ENCODE measurements at regions not wholly inside any gene's neighbourhood (a gene's known extent, or its start where the extent isn't known, plus 50 kb on each side); places are given as distances from the start of the nearest gene placed in this dataset.

- 2% methylated on average over 7 of the region's 7 CpGs for WGBS (ENCODE audit: insufficient coverage, low coverage, missing lambda C conversion rate)
- POLR2A ChIA-PET, result no interaction called here
Measured at GRCh38 chr12:77760271-77761025, 70.2 kb upstream of the NAV3 start.

More at GRCh38 chr12:77760271-77761025, 70.2 kb upstream of the NAV3 start:
- BruUV-seq (replicated peaks), result no TSS peak
- Histone ChIP-seq H3K4me2 (ENCODE audit: insufficient read depth, low read length) (no peak overlapping the region), H3K4me3 (no peak overlapping the region), H3K36me3 (ENCODE audit: control insufficient read depth, insufficient read depth, low read length) (no peaks in the 10 kb centered on the region), H3K79me2 (ENCODE audit: control insufficient read depth, insufficient read depth, low read length) (no peaks in the 10 kb centered on the region), H3K27ac (ENCODE audit: extremely low read depth, low read depth, low read length) (no peak overlapping the region), H3K9ac (ENCODE audit: insufficient read depth in 1 of 2, low read depth in 2 of 2, low read length in 2 of 2) (no peak overlapping the region), H3K27me3 (ENCODE audit: control insufficient read depth in 2 of 2, insufficient read depth in 2 of 2, low read length in 2 of 2) (no peaks in the 10 kb centered on the region), H3K9me3 (replicated peaks; ENCODE audit: control insufficient read depth, insufficient read depth, low read depth, low read length) (no peaks in the 10 kb centered on the region), H3K4me1 (replicated peaks in 1 of 2; ENCODE audit: control insufficient read depth in 2 of 2, insufficient read depth in 2 of 2, low read length in 2 of 2) (no peaks in the 10 kb centered on the region), H2AFZ (ENCODE audit: low read depth, low read length) (no peak overlapping the region), H4K20me1 (replicated peaks; ENCODE audit: control insufficient read depth, insufficient read depth, low read length) (no peaks in the 10 kb centered on the region), H3K9me1 (ENCODE audit: control insufficient read depth, insufficient read depth, low read length) (no peaks in the 10 kb centered on the region)
- DNase-seq (ENCODE audit: extremely low read depth in 1 of 4, low spot score in 3 of 4) (no peak), FAIRE-seq (no peak), ATAC-seq (no peak)
- TF ChIP-seq GATA2 (CRISPR knock-in tag; IDR thresholded peaks at IDR 0.05), result no peak
- no peak for TF ChIP-seq SMARCA5 (IDR thresholded peaks at IDR 0.05)
- no peak for TF ChIP-seq KLF13 (tag; IDR thresholded peaks at IDR 0.05; ENCODE audit: borderline replicate concordance, low read depth)
- TF ChIP-seq GMEB1 (CRISPR knock-in tag; IDR thresholded peaks at IDR 0.05), result no peak
- TF ChIP-seq TSHZ1 (CRISPR knock-in tag; IDR thresholded peaks at IDR 0.05), result no peak
- TF ChIP-seq ZNF766 (CRISPR knock-in tag; conservative IDR thresholded peaks at IDR 0.05), result no peak
- no peak for TF ChIP-seq CBX3 (IDR thresholded peaks at IDR 0.05; ENCODE audit: borderline replicate concordance in 1 of 2, low read length in 2 of 2)
- no peak for TF ChIP-seq NKRF (IDR thresholded peaks at IDR 0.05; ENCODE audit: borderline replicate concordance)
- no peak for TF ChIP-seq FOXK2 (conservative IDR thresholded peaks at IDR 0.05 in 1 of 2, IDR thresholded peaks at IDR 0.05 in 1 of 2; ENCODE audit: low read depth in 2 of 2)
- no peak for TF ChIP-seq XRCC4 (IDR thresholded peaks at IDR 0.05; ENCODE audit: extremely low read depth, insufficient read depth, insufficient read length)
- TF ChIP-seq ZNF311 (CRISPR knock-in tag; IDR thresholded peaks at IDR 0.05), result no peak
- CTCF ChIA-PET (ENCODE audit: low intra/inter-chr PET ratio), result no interaction called here
- in situ Hi-C loops (cut with MboI) (no loop called here), intact Hi-C loops (cut with micrococcal nuclease) (no loop called here)
